PFSK-1 (cell line): ENCODE measurements at regions not wholly inside any gene's neighbourhood (a gene's known extent, or its start where the extent isn't known, plus 50 kb on each side); places are given as distances from the start of the nearest gene placed in this dataset.

Source experiments
- FOXP2 ChIP-seq: optimal IDR thresholded peaks from 2 replicates; pipeline ENCODE3; 2011; ENCODE audit warnings: borderline replicate concordance, control low read depth, inconsistent platforms; ENCODE audit not compliant: insufficient read depth; ENCODE audit errors: extremely low read length, extremely low read depth
- POLR2AphosphoS5 ChIP-seq: IDR thresholded peaks from 2 replicates; pipeline ENCODE4 v1.6.1; 2012; ENCODE audit warnings: low read depth, mild to moderate bottlenecking, control low read depth, low read length, moderate library complexity
- SIN3A ChIP-seq: IDR thresholded peaks from 2 replicates; pipeline ENCODE4 v1.6.1; 2012; ENCODE audit warnings: mild to moderate bottlenecking, low read length, moderate library complexity, borderline replicate concordance; ENCODE audit not compliant: insufficient read depth
- TAF1 ChIP-seq: IDR thresholded peaks from 2 replicates; pipeline ENCODE4 v1.6.1; 2012; ENCODE audit warnings: low read length, control low read depth, borderline replicate concordance; ENCODE audit not compliant: insufficient read depth
- TF ChIP-seq, protein P1 (sequence below), 2 experiments: IDR thresholded peaks; 2 replicates each; pipeline versions ENCODE4 v1.6.1 to v1.8.0; 2011 to 2012; ENCODE audit warnings: low read depth in 2 of 2, low read length in 2 of 2, control low read depth in 1 of 2, inconsistent platforms in 1 of 2, mild to moderate bottlenecking in 1 of 2, moderate library complexity in 1 of 2; ENCODE audit not compliant: insufficient read depth in 1 of 2

DNA sequence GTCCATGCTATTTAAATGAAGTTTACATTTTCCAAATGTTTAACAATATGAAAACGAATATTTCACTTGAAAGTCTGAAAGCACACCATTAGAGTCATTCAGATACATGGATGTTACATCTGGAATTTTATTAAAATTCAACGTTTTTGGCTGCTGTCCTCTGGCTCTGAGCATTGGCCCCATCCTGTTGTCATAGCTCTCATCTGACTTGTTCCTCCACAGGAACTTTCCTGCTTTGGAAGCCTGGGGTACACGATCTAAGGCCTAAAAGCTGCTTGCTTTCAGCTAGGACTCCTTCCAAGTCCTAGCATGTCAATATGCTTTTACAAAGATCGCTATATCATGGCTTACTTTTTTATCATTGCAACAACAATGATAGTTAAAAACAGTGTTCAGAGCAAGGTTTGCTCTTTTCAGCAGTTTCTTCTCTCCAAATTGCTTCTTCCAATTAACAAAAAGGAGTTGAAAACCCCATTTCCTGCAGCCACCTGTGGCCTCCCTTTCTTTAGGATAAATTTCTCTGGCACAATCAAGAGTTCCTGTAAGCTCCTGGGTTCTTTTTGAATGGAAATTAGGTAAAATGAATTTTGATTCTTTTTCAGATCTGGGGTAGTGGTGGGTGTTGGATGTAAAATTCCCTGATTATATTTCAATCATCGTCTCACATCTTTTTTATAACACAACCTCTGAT, 413.4 kb upstream of the AGA start:
- TF ChIP-seq, protein P1, sequence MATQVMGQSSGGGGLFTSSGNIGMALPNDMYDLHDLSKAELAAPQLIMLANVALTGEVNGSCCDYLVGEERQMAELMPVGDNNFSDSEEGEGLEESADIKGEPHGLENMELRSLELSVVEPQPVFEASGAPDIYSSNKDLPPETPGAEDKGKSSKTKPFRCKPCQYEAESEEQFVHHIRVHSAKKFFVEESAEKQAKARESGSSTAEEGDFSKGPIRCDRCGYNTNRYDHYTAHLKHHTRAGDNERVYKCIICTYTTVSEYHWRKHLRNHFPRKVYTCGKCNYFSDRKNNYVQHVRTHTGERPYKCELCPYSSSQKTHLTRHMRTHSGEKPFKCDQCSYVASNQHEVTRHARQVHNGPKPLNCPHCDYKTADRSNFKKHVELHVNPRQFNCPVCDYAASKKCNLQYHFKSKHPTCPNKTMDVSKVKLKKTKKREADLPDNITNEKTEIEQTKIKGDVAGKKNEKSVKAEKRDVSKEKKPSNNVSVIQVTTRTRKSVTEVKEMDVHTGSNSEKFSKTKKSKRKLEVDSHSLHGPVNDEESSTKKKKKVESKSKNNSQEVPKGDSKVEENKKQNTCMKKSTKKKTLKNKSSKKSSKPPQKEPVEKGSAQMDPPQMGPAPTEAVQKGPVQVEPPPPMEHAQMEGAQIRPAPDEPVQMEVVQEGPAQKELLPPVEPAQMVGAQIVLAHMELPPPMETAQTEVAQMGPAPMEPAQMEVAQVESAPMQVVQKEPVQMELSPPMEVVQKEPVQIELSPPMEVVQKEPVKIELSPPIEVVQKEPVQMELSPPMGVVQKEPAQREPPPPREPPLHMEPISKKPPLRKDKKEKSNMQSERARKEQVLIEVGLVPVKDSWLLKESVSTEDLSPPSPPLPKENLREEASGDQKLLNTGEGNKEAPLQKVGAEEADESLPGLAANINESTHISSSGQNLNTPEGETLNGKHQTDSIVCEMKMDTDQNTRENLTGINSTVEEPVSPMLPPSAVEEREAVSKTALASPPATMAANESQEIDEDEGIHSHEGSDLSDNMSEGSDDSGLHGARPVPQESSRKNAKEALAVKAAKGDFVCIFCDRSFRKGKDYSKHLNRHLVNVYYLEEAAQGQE (IDR thresholded peaks at IDR 0.05; ENCODE audit: insufficient read depth in 1 of 2, low read depth in 2 of 2, low read length in 2 of 2): no peak
- no peak for TF ChIP-seq POLR2AphosphoS5
- TF ChIP-seq TAF1: no peak
- TF ChIP-seq SIN3A: no peak
- no peak for TF ChIP-seq FOXP2
